Tibial nerve (tissue), 4 donors: ENCODE measurements at regions not wholly inside any gene's neighbourhood (a gene's known extent, or its start where the extent isn't known, plus 50 kb on each side); places are given as distances from the start of the nearest gene placed in this dataset.

Experiments
- EP300 ChIP-seq, 2 donors: sonication (generic); formaldehyde crosslinking; IDR thresholded peaks; one replicate each; pipeline ENCODE4 v1.6.1; 2017; ENCODE audit warnings: antibody characterized with exemption in 2 of 2, mild to moderate bottlenecking in 1 of 2
- POLR2A ChIP-seq, 2 donors: fragments of 450-650 bp; IDR thresholded peaks; one replicate each; pipeline ENCODE4 v1.6.1; 2017; ENCODE audit warnings: antibody characterized with exemption in 2 of 2, mild to moderate bottlenecking in 2 of 2, moderate library complexity in 2 of 2
- TF ChIP-seq, protein P1 (sequence below), 5 experiments: fragments of 200-600 bp in 3 of 5; fragments of 450-650 bp in 2 of 5; sonication (generic) in 3 of 5; IDR thresholded peaks; one replicate each; pipeline ENCODE4 v1.5.1; 2016 to 2019; ENCODE audit warnings: antibody characterized with exemption in 5 of 5, mild to moderate bottlenecking in 3 of 5, moderate library complexity in 2 of 5

DNA sequence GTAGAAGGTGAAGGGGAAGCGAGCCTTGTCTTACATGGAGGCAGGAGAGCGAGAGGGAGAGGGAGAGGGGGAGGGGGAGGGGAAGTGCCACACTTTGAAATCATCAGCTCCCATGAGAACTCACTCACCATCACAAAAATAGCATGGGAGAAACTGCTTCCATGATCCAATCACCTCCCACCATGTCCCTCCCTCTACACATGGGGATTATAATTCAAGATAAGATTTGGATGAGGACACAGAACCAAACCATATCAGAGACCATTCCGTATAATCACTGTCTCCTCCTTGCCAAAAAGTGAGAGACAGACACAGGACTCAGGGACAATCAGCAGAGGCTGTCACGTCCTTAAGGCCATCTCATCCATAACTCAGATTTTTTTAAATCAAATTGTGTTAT, 187.7 kb upstream of the TAS2R1 start:
- TF ChIP-seq EP300 (IDR thresholded peaks at IDR 0.05) (no peak), POLR2A (IDR thresholded peaks at IDR 0.05) (no peak)
- TF ChIP-seq, protein P1, sequence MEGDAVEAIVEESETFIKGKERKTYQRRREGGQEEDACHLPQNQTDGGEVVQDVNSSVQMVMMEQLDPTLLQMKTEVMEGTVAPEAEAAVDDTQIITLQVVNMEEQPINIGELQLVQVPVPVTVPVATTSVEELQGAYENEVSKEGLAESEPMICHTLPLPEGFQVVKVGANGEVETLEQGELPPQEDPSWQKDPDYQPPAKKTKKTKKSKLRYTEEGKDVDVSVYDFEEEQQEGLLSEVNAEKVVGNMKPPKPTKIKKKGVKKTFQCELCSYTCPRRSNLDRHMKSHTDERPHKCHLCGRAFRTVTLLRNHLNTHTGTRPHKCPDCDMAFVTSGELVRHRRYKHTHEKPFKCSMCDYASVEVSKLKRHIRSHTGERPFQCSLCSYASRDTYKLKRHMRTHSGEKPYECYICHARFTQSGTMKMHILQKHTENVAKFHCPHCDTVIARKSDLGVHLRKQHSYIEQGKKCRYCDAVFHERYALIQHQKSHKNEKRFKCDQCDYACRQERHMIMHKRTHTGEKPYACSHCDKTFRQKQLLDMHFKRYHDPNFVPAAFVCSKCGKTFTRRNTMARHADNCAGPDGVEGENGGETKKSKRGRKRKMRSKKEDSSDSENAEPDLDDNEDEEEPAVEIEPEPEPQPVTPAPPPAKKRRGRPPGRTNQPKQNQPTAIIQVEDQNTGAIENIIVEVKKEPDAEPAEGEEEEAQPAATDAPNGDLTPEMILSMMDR (IDR thresholded peaks at IDR 0.05): no peak
